ENCODE measurements at regions not wholly inside any gene's neighbourhood (a gene's known extent, or its start where the extent isn't known, plus 50 kb on each side); places are given as distances from the start of the nearest gene placed in this dataset.

GRCh38 chr7:115153176-115153575, 231.3 kb downstream of the MDFIC start:
- in situ Hi-C loops (cut with HindIII; ENCODE audit: low sequenced_read_pairs), result no loop called here

GRCh38 chr7:115146148-115146547, 224.3 kb downstream of the MDFIC start:
- in situ Hi-C loops (cut with HindIII; ENCODE audit: low sequenced_read_pairs), result no loop called here

- in situ Hi-C loops (cut with HindIII; ENCODE audit: low sequenced_read_pairs), result no loop called here
Measured at GRCh38 chr7:115145512-115145911, 223.6 kb downstream of the MDFIC start.

- in situ Hi-C loops (cut with HindIII; ENCODE audit: low sequenced_read_pairs), result no loop called here
Measured at GRCh38 chr7:115137816-115138215, 215.9 kb downstream of the MDFIC start.

DNA sequence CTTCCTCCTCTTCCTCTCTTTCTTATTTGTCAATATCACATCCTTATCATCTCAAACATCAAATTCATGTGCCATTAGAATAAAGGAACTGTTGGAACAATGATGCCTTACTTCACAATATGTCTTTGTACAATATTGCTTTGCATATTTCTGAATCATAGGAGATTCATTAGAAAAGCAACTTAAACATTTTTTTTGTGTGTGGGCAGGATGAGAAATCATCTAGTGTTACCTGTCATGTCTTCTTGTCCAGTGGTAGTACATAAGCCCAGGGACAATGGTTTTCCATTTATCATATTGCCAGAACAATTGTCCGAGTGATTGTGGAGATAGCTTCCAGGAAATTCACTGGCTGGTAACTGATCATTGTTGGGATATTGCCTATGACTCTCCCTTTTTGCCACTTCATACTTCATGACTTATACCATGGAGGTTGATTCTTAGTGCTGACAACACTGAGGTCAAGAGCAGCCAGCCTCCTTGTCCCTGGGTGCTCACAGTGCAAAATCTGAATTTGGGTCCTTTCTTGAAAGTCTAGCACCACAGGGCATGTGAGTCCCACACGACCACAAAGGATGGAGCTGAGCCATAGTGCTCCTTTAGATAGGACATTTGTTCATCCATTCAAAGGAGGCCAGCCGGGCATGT, 215.0 kb downstream of the MDFIC start:
- in situ Hi-C loops (cut with HindIII; ENCODE audit: low sequenced_read_pairs), result no loop called here

DNA sequence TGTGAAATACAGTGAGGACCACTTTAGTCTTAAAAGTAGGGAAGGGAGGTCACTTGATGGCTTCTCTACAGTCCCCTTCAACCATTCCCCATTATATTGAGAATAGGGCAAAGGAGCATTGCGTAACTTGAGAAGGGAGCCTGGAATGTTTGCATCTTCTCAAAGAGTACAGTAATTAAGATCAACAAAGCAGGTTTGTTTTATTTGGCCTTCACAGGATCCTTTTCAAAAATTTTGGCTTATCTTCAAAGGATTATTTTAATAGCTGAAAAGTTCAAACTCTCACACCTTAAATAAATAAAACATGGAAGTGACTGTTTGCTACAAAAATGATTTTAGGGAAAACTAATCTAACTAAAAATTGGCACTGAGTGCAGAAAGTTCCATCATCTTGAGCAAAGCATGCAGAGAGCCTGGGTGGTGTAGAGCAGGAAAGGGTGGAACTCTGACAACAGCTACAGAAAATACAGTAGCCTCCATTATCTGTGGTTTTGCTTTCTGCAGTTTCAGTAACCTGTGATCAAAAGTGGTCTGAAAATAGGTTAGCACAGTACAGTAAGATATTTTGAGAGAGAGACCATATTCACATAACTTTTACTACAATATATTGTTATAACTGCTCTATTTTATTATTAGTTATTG, 214.0 kb downstream of the MDFIC start:
- in situ Hi-C loops (cut with HindIII; ENCODE audit: low sequenced_read_pairs), result no loop called here

DNA sequence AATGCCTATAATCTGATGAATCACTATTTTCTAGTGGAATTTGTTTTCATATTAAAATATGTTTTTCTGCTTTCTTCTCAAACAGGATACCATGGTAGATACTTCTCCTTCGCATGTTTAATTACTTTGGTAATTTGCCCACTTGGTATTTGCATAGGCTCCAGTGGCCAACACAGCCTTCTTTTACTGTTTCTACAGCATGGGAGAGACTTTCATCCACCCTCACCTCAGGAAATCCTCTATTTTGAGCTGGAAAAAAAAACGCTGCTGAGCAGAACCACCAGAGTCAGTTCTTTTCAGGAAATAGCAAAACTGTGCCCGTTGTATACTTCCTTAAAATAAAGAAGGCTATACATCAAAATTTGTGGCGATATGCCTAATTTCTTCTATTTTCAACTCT, 213.3 kb downstream of the MDFIC start:
- in situ Hi-C loops (cut with HindIII; ENCODE audit: low sequenced_read_pairs), result no loop called here

GRCh38 chr7:115133248-115133647, 211.4 kb downstream of the MDFIC start:
- in situ Hi-C loops (cut with HindIII; ENCODE audit: low sequenced_read_pairs), result no loop called here

DNA sequence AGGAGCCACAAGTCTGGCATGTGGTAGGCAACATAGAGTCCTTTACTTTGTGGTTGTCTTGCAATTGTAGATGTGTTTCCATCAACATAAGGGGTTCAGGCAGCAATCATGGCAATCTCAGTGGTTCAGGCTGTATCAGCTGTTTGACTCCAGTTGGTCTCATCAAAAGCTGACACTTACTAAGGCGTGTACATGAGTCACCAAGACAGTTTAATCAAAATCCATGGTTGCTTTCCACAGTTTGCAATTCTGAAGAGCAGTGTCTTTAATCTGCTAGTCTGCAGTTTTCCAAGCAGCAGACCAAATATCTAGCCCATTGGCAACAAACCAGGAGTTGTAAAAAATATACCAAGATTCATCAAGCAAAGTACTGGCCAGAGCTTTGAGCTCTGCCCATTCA, 210.2 kb downstream of the MDFIC start:
- in situ Hi-C loops (cut with HindIII; ENCODE audit: low sequenced_read_pairs), result no loop called here

DNA sequence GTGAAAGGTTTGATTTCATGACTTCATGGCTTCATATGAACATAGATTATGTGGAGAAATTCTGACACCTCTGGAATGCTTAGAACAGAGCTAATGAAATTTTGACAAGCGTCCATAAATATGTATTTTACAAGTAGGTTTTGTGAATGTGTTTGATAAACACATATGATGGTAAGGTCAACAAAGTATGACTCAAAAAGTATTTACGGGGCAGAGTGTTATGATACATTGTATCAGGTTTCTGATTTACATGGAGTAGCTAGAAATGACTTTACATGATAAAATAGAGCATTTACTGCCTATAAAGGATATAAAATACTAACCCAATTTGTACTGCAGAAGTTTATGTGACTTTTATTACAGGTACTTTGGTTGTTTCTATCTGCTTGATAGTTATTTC, 206.3 kb downstream of the MDFIC start:
- in situ Hi-C loops (cut with HindIII; ENCODE audit: low sequenced_read_pairs), result no loop called here

DNA sequence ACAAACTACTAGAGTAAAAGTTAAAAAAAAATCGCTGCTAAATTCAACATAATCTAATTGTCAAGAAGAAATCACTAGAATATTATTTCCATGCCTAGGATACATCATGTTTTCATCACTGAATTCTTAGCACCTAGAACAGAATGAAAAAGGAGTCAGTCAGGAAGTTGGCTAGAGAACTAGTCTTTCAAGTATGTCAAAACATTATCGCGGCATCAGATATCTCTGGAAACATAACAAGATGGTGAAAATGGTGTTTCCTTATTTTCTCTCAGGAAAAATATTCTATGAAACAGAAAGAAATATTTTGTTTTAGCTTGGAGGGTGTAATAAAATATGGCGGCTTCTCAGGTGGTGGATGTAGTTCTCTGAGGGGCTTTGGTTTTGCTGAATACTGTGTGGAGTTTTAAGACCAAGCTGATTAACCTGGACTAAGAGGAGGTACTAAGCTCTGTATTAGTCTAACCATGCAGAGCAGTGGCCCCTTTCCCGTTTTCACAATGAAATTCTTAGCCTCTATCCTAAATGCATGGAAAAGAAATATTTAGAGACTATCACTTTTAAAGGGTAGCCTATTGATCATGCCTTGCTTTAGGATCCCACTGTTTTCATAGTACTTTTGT, 205.6 kb downstream of the MDFIC start:
- in situ Hi-C loops (cut with HindIII; ENCODE audit: low sequenced_read_pairs), result no loop called here

- in situ Hi-C loops (cut with HindIII; ENCODE audit: low sequenced_read_pairs), result no loop called here
Measured at GRCh38 chr7:115125750-115126149, 203.9 kb downstream of the MDFIC start.

DNA sequence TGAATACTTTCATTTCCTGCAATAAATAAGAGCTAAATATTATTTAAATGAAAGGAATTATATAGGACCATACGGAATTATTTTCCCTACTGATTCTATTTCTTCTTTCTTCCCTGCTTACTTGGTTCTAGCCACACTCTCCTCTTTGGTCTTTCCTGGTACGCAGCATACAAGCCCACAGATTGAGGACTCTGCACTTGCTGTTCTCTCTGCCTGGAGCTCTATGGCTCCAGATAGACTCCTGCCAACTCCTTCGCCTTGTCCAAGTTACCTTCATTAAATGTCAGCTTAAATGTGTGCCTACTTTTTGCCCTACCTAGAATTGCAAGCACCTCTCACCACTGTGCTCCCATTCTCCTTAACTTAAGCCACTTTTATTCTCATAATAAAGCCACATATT, 203.4 kb downstream of the MDFIC start:
- in situ Hi-C loops (cut with HindIII; ENCODE audit: low sequenced_read_pairs), result no loop called here

GRCh38 chr7:115124409-115124939, 202.6 kb downstream of the MDFIC start:
- in situ Hi-C loops (cut with HindIII; ENCODE audit: low sequenced_read_pairs), result no loop called here

GRCh38 chr7:115123441-115123840, 201.5 kb downstream of the MDFIC start:
- in situ Hi-C loops (cut with HindIII; ENCODE audit: low sequenced_read_pairs), result no loop called here

DNA sequence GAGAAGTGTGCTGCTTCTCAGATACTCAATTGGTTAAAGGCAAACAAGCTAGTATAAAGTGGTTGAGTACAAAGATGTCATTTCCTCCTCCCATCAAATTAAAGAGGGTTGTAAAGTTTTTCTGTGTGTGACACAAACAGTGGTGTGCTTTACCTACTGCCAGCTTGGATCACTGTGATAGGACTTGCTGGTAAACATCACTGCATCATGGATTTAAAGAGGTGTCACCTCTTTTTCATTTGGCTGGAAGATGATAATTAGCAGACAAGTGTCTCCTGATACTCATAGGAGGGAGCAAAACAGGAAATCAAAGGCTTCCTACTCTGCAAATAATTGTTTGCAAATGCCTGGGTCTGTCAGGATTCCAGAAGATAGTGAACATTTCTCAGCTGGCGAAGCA, 200.5 kb downstream of the MDFIC start:
- in situ Hi-C loops (cut with HindIII; ENCODE audit: low sequenced_read_pairs), result no loop called here

DNA sequence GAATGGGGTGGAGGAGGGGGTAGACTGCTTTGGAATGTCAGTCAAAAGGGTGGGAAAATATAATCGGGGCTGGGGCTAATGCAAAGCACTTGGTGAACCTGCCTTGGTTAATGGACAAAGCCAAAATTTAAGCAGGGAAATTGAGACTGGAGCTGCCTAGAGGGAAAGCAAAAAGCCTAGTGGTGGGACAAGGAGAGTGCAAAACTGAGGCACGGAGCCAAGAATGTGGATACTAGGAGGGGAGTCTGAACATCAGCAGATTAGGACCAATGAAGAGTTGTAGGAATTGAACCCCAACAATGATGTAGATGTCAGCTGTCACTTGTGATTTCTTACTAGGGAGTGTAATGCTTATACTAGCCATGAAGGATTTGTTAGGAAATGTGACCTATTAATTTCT, 195.9 kb downstream of the MDFIC start:
- in situ Hi-C loops (cut with HindIII; ENCODE audit: low sequenced_read_pairs), result no loop called here

DNA sequence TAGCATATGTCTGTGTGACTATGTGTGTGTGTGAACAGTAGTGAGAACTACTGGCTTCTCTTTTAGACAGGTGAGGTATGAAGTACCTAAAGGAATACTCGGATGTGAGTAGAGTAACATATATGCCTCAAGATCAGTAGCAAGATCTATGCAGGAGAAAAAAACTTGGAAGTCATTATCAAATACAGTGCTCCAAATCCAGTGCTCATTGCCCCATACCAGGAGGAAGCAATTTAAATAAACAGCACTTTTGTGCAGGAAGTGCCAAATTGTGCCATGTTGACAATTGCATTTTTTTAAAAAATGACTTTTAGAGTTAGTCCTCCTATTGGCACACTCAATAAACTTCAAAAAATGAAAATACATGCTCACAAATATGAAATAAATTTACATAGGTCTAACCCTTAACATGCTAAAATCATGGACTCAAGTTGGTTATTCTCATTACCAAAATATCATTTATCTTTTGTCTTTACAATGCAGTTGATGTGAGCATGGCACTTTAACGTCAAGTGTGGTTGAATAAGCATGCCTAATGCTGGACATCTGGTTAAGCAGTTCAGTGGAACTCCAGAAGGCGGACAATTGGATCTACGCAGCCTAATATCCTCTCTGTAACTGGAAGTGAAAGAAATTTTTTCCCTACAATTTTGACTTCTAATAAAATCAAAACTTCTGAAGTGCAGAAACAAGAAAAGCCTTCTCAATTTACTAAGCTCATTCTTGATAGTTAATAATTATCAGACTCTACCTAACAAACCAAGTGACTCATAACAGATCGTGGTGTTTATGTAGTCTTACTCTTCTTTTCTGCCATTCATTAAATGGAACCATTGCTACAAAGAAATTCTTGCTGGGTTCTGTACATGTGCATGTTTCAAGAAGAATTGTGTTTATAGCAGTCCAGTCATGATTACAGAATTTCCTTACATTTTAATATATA, 195.2 kb downstream of the MDFIC start:
- in situ Hi-C loops (cut with HindIII; ENCODE audit: low sequenced_read_pairs), result no loop called here

- in situ Hi-C loops (cut with HindIII; ENCODE audit: low sequenced_read_pairs), result no loop called here
Measured at GRCh38 chr7:115113776-115114175, 191.9 kb downstream of the MDFIC start.

- in situ Hi-C loops (cut with HindIII; ENCODE audit: low sequenced_read_pairs), result no loop called here
Measured at GRCh38 chr7:115113131-115113530, 191.2 kb downstream of the MDFIC start.

DNA sequence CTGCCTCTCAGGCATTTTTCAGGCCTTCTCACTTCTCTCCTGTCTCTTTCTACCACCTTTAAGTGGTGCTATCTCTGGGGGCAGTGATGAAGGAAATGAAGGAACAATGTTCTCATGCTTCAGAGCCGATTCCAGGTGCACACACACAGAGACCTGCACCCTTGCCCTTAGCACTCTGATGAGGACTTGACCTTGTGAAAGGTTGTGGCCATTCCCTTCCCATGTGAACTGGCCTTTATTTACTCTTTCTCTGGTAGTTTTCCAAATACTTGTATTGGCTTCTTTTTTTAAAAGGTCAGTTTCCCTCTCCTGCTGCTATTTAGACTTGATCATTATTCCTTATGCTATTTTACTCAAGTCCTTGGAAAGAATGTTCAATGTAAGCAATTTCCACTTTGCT, 188.6 kb downstream of the MDFIC start:
- in situ Hi-C loops (cut with HindIII; ENCODE audit: low sequenced_read_pairs), result no loop called here

All from DLD1 (cell line).